ENCODE measurements at regions not wholly inside any gene's neighbourhood (a gene's known extent, or its start where the extent isn't known, plus 50 kb on each side); places are given as distances from the start of the nearest gene placed in this dataset.
A peak's percentile ranks its signal among the peaks of the same experiment; 100 is the strongest.

GRCh38 chr13:65264066-65264465 is 1966.1 kb downstream of the PCDH9 start:
- H3K4me2 ChIP-seq (ENCODE audit: low read length): no peak overlapping the region
- H3K9ac ChIP-seq: no peak overlapping the region
- no peak overlapping the region for H3K4me3 ChIP-seq (ENCODE audit: low read depth, low read length)
- no peak for TF ChIP-seq CTCF (IDR thresholded peaks at IDR 0.05)
- H3K4me1 ChIP-seq: no peaks in the 10 kb centered on the region
- no peak overlapping the region for H3K27ac ChIP-seq
- no peaks in the 10 kb centered on the region for H3K79me2 ChIP-seq
- no peak overlapping the region for H2AFZ ChIP-seq
- H3K27me3 ChIP-seq (ENCODE audit: control insufficient read depth, insufficient read depth, low read length): no peaks in the 10 kb centered on the region
- no peaks in the 10 kb centered on the region for H3K36me3 ChIP-seq (ENCODE audit: control insufficient read depth, insufficient read depth, low read length)
- H3K9me3 ChIP-seq (ENCODE audit: control insufficient read depth, low read length): no peaks in the 10 kb centered on the region

- no peak for TF ChIP-seq CTCF (IDR thresholded peaks at IDR 0.05)
- no peak overlapping the region for H3K27ac ChIP-seq
- peak overlapping the region; percentile 26 for H3K4me3 ChIP-seq (ENCODE audit: low read depth, low read length)
- no peaks in the 10 kb centered on the region for H3K36me3 ChIP-seq (ENCODE audit: control insufficient read depth, insufficient read depth, low read length)
- H3K79me2 ChIP-seq: no peaks in the 10 kb centered on the region
- no peaks in the 10 kb centered on the region for H3K27me3 ChIP-seq (ENCODE audit: control insufficient read depth, insufficient read depth, low read length)
- H2AFZ ChIP-seq: no peak overlapping the region
- H3K4me2 ChIP-seq (ENCODE audit: low read length): peak overlapping the region; percentile 53
- no peaks in the 10 kb centered on the region for H3K9me3 ChIP-seq (ENCODE audit: control insufficient read depth, low read length)
- H3K4me1 ChIP-seq: no peaks in the 10 kb centered on the region
- no peak overlapping the region for H3K9ac ChIP-seq
Measured at GRCh38 chr13:65260946-65261891, 1968.9 kb downstream of the PCDH9 start.

GRCh38 chr13:65240773-65241172 is 1989.4 kb downstream of the PCDH9 start:
- no peak overlapping the region for H3K27ac ChIP-seq
- TF ChIP-seq CTCF (IDR thresholded peaks at IDR 0.05): no peak
- no peaks in the 10 kb centered on the region for H3K79me2 ChIP-seq
- no peak overlapping the region for H3K4me2 ChIP-seq (ENCODE audit: low read length)
- no peaks in the 10 kb centered on the region for H3K9me3 ChIP-seq (ENCODE audit: control insufficient read depth, low read length)
- H3K36me3 ChIP-seq (ENCODE audit: control insufficient read depth, insufficient read depth, low read length): no peaks in the 10 kb centered on the region
- H3K4me1 ChIP-seq: no peaks in the 10 kb centered on the region
- H3K27me3 ChIP-seq (ENCODE audit: control insufficient read depth, insufficient read depth, low read length): no peaks in the 10 kb centered on the region
- H3K9ac ChIP-seq: no peak overlapping the region
- H3K4me3 ChIP-seq (ENCODE audit: low read depth, low read length): no peak overlapping the region
- H2AFZ ChIP-seq: no peak overlapping the region

GRCh38 chr13:65236841-65237418 is 1993.2 kb downstream of the PCDH9 start:
- no peaks in the 10 kb centered on the region for H3K9me3 ChIP-seq (ENCODE audit: control insufficient read depth, low read length)
- H3K27ac ChIP-seq: no peak overlapping the region
- H3K79me2 ChIP-seq: no peaks in the 10 kb centered on the region
- no peak for TF ChIP-seq CTCF (IDR thresholded peaks at IDR 0.05)
- no peak overlapping the region for H3K4me3 ChIP-seq (ENCODE audit: low read depth, low read length)
- H3K4me1 ChIP-seq: no peaks in the 10 kb centered on the region
- H2AFZ ChIP-seq: no peak overlapping the region
- no peak overlapping the region for H3K9ac ChIP-seq
- H3K4me2 ChIP-seq (ENCODE audit: low read length): no peak overlapping the region
- no peaks in the 10 kb centered on the region for H3K36me3 ChIP-seq (ENCODE audit: control insufficient read depth, insufficient read depth, low read length)
- no peaks in the 10 kb centered on the region for H3K27me3 ChIP-seq (ENCODE audit: control insufficient read depth, insufficient read depth, low read length)

All from parathyroid adenoma (tissue), 2 donors.